ENCODE measurements at regions not wholly inside any gene's neighbourhood (a gene's known extent, or its start where the extent isn't known, plus 50 kb on each side); places are given as distances from the start of the nearest gene placed in this dataset.

DNA sequence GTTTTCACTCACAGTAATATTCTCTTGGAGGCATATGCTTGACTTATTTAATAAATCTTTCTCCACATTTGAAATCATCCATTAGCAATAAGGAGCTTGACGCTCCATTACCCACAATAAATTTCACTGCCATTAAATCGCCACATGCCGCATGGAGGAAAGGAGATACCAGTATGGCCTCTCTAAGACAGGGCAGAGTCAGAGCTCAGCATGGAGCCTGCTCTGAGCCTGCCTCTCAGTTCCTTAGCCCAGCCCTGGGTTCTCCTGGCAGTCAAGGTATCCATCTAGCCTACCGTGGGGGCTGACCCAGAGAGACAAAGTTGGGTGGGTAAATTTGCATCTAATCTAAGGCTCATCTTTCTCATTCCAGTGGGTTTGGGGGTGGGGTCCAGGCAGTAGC is 80.3 kb upstream of the CES5A start:
- H3K27ac ChIP-seq: no peak overlapping the region
- no peaks in the 10 kb centered on the region for H3K36me3 ChIP-seq
- peaks cover 0 to 4% (median 0%) of the 10 kb centered on the region in 7 donors for H3K27me3 ChIP-seq (replicated peaks in 1 of 7)
- H3K4me3 ChIP-seq: no peak overlapping the region
- intact Hi-C loops (cut with DNase I; ENCODE audit: low total_unique reads): no loop called here
- H3K9me3 ChIP-seq: peaks cover 0 to 9% (median 3%) of the 10 kb centered on the region in 8 donors
- no peak for DNase-seq
- TF ChIP-seq POLR2A (IDR thresholded peaks at IDR 0.05) (no peak), POLR2AphosphoS5 (IDR thresholded peaks at IDR 0.05) (no peak)
- TF ChIP-seq, protein P1, sequence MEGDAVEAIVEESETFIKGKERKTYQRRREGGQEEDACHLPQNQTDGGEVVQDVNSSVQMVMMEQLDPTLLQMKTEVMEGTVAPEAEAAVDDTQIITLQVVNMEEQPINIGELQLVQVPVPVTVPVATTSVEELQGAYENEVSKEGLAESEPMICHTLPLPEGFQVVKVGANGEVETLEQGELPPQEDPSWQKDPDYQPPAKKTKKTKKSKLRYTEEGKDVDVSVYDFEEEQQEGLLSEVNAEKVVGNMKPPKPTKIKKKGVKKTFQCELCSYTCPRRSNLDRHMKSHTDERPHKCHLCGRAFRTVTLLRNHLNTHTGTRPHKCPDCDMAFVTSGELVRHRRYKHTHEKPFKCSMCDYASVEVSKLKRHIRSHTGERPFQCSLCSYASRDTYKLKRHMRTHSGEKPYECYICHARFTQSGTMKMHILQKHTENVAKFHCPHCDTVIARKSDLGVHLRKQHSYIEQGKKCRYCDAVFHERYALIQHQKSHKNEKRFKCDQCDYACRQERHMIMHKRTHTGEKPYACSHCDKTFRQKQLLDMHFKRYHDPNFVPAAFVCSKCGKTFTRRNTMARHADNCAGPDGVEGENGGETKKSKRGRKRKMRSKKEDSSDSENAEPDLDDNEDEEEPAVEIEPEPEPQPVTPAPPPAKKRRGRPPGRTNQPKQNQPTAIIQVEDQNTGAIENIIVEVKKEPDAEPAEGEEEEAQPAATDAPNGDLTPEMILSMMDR (IDR thresholded peaks at IDR 0.05 in 8 of 11, conservative IDR thresholded peaks at IDR 0.05 in 3 of 11): no peak
- no peaks in the 10 kb centered on the region for H3K4me1 ChIP-seq
- WGBS, 5 donors: 75 to 85% (median 78%) methylated on average over 4 of the region's 4 CpGs

DNA sequence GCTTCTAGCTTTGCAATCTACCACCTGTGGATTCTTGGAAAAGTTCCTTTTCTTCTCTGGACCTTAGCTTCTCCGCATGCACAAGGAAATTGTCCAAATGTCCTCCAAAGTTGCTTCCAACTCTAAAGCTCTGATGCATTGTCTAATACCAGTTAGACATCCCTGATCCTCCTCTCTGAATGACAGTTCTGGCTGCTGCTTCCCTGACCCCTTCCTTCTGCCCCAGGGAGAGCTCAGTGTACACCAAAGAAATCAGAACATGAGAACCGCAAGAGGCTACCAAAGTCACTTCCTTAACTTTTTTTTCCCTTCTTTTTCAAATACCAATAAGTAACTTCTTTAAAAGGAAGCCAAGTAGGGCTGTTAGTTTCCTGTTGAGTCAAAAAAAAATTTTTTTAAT is 79.7 kb upstream of the CES5A start:
- H3K36me3 ChIP-seq: no peaks in the 10 kb centered on the region
- 46 to 50% (median 48%) methylated on average over 2 of the region's 2 CpGs for WGBS, 5 donors
- intact Hi-C loops (cut with DNase I; ENCODE audit: low total_unique reads): no loop called here
- H3K9me3 ChIP-seq: peaks cover 0 to 5% (median 2%) of the 10 kb centered on the region in 8 donors
- no peak for TF ChIP-seq POLR2A (IDR thresholded peaks at IDR 0.05)
- TF ChIP-seq, protein P1 (IDR thresholded peaks at IDR 0.05 in 8 of 11, conservative IDR thresholded peaks at IDR 0.05 in 3 of 11): no peak
- TF ChIP-seq POLR2AphosphoS5 (IDR thresholded peaks at IDR 0.05): no peak
- H3K4me1 ChIP-seq: no peaks in the 10 kb centered on the region
- no peak overlapping the region for H3K4me3 ChIP-seq
- H3K27me3 ChIP-seq (replicated peaks in 1 of 7): peaks cover 0 to 9% (median 0%) of the 10 kb centered on the region in 7 donors
- no peak overlapping the region for H3K27ac ChIP-seq
- no peak for DNase-seq

DNA sequence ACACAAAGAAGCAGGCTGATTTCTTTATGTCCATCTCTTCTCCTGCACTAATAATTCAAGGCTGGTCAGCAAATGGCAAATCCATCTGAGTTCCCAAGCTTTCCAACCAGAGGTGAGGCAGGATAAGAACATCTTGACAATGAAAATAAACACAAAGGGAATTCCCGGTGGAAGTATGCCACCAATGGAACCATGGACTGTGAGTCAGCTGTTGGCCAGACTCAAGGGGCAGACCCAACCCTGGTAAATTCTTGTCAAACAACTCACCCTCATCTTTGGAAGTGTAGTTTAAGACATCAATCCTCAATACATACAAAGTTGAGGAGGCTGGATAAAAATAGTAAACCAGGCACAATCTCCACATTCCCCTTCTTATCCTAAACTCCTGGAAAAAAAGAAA is 74.3 kb upstream of the CES5A start:
- 72 to 86% (median 76%) methylated on average over 1 of the region's 1 CpG for WGBS, 5 donors
- intact Hi-C loops (cut with DNase I; ENCODE audit: low total_unique reads): no loop called here
- H3K9me3 ChIP-seq: peaks cover 0 to 3% (median 0%) of the 10 kb centered on the region in 8 donors
- H3K4me3 ChIP-seq: no peak overlapping the region
- H3K36me3 ChIP-seq: no peaks in the 10 kb centered on the region
- no peaks in the 10 kb centered on the region for H3K4me1 ChIP-seq
- DNase-seq: no peak
- no peak overlapping the region for H3K27ac ChIP-seq
- H3K27me3 ChIP-seq (replicated peaks in 1 of 7): peaks cover 0 to 32% (median 0%) of the 10 kb centered on the region in 7 donors
- TF ChIP-seq POLR2AphosphoS5 (IDR thresholded peaks at IDR 0.05) (no peak), POLR2A (IDR thresholded peaks at IDR 0.05) (no peak)
- TF ChIP-seq, protein P1 (IDR thresholded peaks at IDR 0.05 in 8 of 11, conservative IDR thresholded peaks at IDR 0.05 in 3 of 11): no peak

DNA sequence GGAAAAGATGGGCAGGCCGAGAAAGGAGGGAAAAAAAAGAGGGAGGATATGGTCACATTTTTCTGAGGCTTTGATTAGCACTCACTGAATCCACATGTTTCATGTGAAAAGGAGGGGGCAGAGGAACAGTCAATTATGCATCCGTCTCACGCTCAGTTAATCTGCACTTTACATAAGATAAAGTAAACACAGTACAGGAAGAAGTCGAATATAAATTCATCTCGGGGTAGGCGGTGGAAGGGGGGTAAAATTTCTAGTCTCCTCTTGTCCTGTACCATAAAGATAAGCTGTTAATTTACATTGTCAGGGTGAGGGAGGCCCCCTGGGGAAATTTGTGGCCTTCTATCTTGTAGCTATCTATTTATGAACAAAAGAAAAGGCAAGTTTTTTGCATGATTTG is 73.1 kb upstream of the CES5A start:
- H3K4me3 ChIP-seq: no peak overlapping the region
- TF ChIP-seq POLR2A (IDR thresholded peaks at IDR 0.05) (no peak), POLR2AphosphoS5 (IDR thresholded peaks at IDR 0.05) (no peak)
- TF ChIP-seq, protein P1 (IDR thresholded peaks at IDR 0.05 in 8 of 11, conservative IDR thresholded peaks at IDR 0.05 in 3 of 11): no peak
- peaks cover 0 to 39% (median 0%) of the 10 kb centered on the region in 7 donors for H3K27me3 ChIP-seq (replicated peaks in 1 of 7)
- intact Hi-C loops (cut with DNase I; ENCODE audit: low total_unique reads): no loop called here
- WGBS, 5 donors: 14 to 25% (median 20%) methylated on average over 6 of the region's 6 CpGs
- no peaks in the 10 kb centered on the region for H3K36me3 ChIP-seq
- peaks cover 0 to 3% (median 0%) of the 10 kb centered on the region in 8 donors for H3K9me3 ChIP-seq
- H3K4me1 ChIP-seq: no peaks in the 10 kb centered on the region
- no peak overlapping the region for H3K27ac ChIP-seq
- no peak for DNase-seq

Data from spleen (tissue), 11 donors.